Activated CD4-positive, alpha-beta T cell treated with anti-CD3 and anti-CD28 coated beads, Interleukin-2, amount 10 ng/mL, durations not matched to agents 7 days and 5 days (primary cell): ENCODE measurements at regions not wholly inside any gene's neighbourhood (a gene's known extent, or its start where the extent isn't known, plus 50 kb on each side); places are given as distances from the start of the nearest gene placed in this dataset.

Experiments
- CTCF ChIA-PET: fragments of 350-600 bp; sonication (Branson Sonifier 250); formaldehyde crosslinking; loops from one replicate; lab custom pipeline; 2021; ENCODE audit warnings: antibody characterized with exemption; lab: Charles Lee
- POLR2A ChIA-PET: fragments of 350-600 bp; sonication (Branson Sonifier 250); formaldehyde crosslinking; loops from one replicate; lab custom pipeline; 2021; ENCODE audit warnings: antibody characterized with exemption; lab: Charles Lee
- DNase-seq: peaks from one replicate; pipeline ENCODE4 v3.0.0-alpha.2; 2020
- H3K27ac Mint-ChIP-seq: one replicate; pipeline ENCODE4 v1.8.0; 2021; ENCODE audit warnings: mild to moderate bottlenecking, moderate library complexity, mixed read lengths
- H3K27me3 Mint-ChIP-seq: one replicate; pipeline ENCODE4 v1.8.0; 2021; ENCODE audit warnings: mixed read lengths
- H3K36me3 Mint-ChIP-seq: one replicate; pipeline ENCODE4 v1.8.0; 2021; ENCODE audit warnings: low read depth, mixed read lengths
- H3K4me1 Mint-ChIP-seq: one replicate; pipeline ENCODE4 v1.8.0; 2021; ENCODE audit warnings: mixed read lengths
- H3K4me3 Mint-ChIP-seq: one replicate; pipeline ENCODE4 v1.8.0; 2021; ENCODE audit warnings: mild to moderate bottlenecking, moderate library complexity, mixed read lengths
- H3K9me3 Mint-ChIP-seq: one replicate; pipeline ENCODE4 v1.8.0; 2021; ENCODE audit warnings: mixed read lengths

DNA sequence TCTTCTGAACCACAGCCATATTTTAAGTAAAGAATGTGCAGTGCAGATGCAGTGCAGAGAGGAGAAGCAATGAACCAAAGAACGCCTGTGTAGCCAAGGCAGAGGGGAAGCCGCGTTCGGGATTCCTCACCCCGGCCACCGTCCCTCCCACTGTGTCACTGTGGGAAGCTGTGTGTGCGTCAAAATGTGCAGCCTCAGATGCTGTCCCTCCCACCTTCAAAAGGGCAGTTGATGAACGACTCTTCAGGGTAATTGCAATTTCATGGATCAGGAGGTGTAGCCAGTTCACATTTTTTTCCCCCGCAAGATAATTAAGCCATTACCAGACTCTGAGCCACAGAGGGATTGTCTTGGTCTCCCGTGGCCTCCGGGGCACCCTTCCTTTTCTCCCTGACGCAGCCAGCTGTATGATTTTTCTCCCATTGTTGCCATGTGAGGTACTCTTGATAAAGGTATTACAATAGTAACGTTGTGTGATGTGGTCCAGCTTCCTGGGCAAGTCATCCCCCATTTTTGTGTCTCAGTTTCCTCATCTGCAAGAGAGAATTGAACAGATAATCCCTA is 190.0 kb downstream of the FOXL1 start:
- Mint-ChIP-seq H3K27ac (no peak overlapping the region), H3K4me1 (no peaks in the 10 kb centered on the region), H3K9me3 (no peaks in the 10 kb centered on the region), H3K27me3 (no peaks in the 10 kb centered on the region), H3K36me3 (no peaks in the 10 kb centered on the region), H3K4me3 (no peak overlapping the region)
- POLR2A ChIA-PET, result no interaction called here
- CTCF ChIA-PET, result no interaction called here
- DNase-seq, result no peak

DNA sequence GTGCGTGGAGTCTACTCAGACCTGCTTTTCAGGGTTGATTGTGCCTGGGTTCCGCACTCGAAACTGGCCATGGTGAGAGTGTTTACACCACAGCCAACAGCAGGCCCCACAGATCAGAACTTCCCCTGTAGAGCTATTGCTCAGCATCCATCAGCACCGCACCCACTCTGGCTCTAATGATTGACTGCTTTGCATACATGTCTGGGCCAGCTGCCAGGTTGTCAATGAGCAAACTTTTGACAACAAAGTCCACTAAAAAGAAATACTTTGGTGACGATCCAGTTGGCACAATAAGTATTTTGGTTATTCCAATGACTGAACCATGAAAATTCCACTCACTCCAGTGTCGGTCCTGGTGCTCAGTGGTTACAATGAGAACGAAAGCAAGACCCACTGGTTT is 190.7 kb downstream of the FOXL1 start:
- Mint-ChIP-seq H3K27me3 (no peaks in the 10 kb centered on the region), H3K9me3 (no peaks in the 10 kb centered on the region), H3K4me3 (no peak overlapping the region), H3K4me1 (no peaks in the 10 kb centered on the region), H3K27ac (no peak overlapping the region), H3K36me3 (no peaks in the 10 kb centered on the region)
- CTCF ChIA-PET, result no interaction called here
- DNase-seq, result no peak
- POLR2A ChIA-PET, result no interaction called here

GRCh38 chr16:86771506-86772460 is 193.4 kb downstream of the FOXL1 start:
- Mint-ChIP-seq H3K4me3 (no peak overlapping the region), H3K4me1 (no peaks in the 10 kb centered on the region), H3K27me3 (no peaks in the 10 kb centered on the region), H3K27ac (no peak overlapping the region), H3K36me3 (no peaks in the 10 kb centered on the region), H3K9me3 (no peaks in the 10 kb centered on the region)
- ChIA-PET CTCF (no interaction called here), POLR2A (no interaction called here)
- no peak for DNase-seq

- ChIA-PET CTCF (no interaction called here), POLR2A (no interaction called here)
- Mint-ChIP-seq H3K4me3 (no peak overlapping the region), H3K27me3 (no peaks in the 10 kb centered on the region), H3K36me3 (no peaks in the 10 kb centered on the region), H3K4me1 (no peaks in the 10 kb centered on the region), H3K27ac (no peak overlapping the region), H3K9me3 (no peaks in the 10 kb centered on the region)
- DNase-seq, result no peak
Observed at GRCh38 chr16:86772671-86773353, 194.5 kb downstream of the FOXL1 start.

DNA sequence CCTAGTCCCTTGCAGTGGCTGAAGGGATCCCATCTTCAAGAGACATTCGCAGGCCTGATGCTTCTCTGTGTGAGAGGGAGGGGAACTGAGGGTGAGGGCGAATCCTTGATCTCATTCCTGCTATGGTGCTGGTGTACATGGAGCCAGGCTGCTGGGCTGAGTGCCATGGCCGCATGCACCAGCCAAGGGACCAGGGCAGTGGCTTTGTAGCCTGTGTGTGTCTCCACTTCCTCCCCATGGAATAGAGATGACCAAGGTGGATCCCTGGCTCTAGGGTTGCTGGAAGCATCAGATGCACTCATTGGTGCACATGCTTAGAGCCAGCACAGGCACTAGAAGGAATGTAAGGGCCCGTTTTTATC is 195.0 kb downstream of the FOXL1 start:
- Mint-ChIP-seq H3K9me3 (no peaks in the 10 kb centered on the region), H3K36me3 (no peaks in the 10 kb centered on the region), H3K27ac (no peak overlapping the region), H3K27me3 (no peaks in the 10 kb centered on the region), H3K4me1 (no peaks in the 10 kb centered on the region), H3K4me3 (no peak overlapping the region)
- no peak for DNase-seq
- CTCF ChIA-PET, result no interaction called here
- POLR2A ChIA-PET, result no interaction called here

DNA sequence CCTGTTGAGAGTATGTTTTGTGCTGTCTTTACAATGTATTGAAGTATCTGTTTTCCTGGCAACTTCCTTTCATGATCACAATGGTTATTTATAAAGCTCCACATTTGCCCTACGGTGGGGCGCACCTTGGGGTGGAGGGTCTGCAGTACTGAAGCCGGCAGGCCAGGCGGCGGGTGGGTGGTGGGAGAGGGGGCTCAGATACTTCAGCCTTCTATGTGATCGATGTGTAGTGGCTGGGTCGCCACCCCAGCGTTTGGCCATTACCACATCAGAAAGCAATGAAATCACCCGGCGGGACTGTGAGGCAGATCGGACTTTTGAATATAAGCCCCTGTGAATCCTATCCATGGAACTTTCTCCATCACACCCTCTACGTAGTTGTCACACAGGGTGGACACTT is 196.6 kb downstream of the FOXL1 start:
- H3K27ac Mint-ChIP-seq, result no peak overlapping the region
- no peaks in the 10 kb centered on the region for H3K4me1 Mint-ChIP-seq
- H3K36me3 Mint-ChIP-seq, result no peaks in the 10 kb centered on the region
- DNase-seq, result no peak
- POLR2A ChIA-PET, result no interaction called here
- no peaks in the 10 kb centered on the region for H3K27me3 Mint-ChIP-seq
- H3K4me3 Mint-ChIP-seq, result no peak overlapping the region
- CTCF ChIA-PET, result no interaction called here
- H3K9me3 Mint-ChIP-seq, result no peaks in the 10 kb centered on the region

DNA sequence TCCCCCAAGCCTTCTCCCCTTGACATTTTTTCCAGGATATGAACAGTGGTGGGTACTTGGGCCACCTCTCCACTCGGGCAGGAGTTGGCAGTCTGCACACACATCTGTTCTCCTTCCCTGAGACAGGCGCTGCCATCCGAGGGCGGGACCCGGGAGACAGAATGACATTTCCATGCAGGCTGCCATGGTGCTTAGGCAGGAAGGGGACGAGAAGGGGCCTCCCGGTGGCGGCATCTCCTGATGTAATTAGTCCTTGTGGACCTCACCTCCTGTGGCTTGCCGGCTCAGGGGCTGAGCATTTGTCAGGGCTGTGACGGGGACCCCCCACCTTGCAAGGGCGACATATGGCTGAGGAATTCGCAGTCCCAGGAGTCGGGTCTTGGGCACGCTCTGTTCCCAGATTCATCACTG is 197.2 kb downstream of the FOXL1 start:
- Mint-ChIP-seq H3K36me3 (no peaks in the 10 kb centered on the region), H3K4me3 (no peak overlapping the region), H3K27ac (no peak overlapping the region), H3K9me3 (no peaks in the 10 kb centered on the region), H3K4me1 (no peaks in the 10 kb centered on the region), H3K27me3 (no peaks in the 10 kb centered on the region)
- ChIA-PET POLR2A (no interaction called here), CTCF (no interaction called here)
- no peak for DNase-seq

DNA sequence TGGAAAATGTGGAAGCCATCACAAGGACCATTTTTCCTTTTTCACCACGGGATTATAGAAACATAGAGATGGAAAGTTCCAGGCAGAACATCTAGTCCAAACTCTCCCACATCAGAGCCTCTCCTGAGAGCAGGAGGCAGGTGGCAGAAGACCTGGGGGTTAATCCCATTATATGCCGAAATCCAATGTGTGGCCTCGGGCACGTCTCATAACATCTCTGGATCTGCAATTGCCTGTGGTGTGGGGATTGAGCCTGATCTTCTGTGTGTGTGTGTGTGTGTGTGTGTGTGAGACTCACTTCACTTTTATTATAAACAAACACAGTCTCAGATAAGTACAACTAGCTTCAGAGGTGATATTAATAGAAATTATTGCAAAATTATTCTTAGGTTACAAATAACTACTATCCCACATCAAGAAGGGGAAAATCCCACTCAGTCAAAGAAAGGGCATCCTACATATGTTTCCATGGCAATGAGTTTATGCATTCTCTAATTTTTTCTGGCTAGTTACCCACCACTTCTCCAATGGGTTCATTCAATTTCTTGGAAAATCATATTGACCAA is 199.1 kb downstream of the FOXL1 start:
- Mint-ChIP-seq H3K4me3 (no peak overlapping the region), H3K27ac (no peak overlapping the region), H3K4me1 (no peaks in the 10 kb centered on the region), H3K27me3 (no peaks in the 10 kb centered on the region), H3K36me3 (no peaks in the 10 kb centered on the region), H3K9me3 (no peaks in the 10 kb centered on the region)
- POLR2A ChIA-PET, result no interaction called here
- DNase-seq, result no peak
- CTCF ChIA-PET, result no interaction called here

DNA sequence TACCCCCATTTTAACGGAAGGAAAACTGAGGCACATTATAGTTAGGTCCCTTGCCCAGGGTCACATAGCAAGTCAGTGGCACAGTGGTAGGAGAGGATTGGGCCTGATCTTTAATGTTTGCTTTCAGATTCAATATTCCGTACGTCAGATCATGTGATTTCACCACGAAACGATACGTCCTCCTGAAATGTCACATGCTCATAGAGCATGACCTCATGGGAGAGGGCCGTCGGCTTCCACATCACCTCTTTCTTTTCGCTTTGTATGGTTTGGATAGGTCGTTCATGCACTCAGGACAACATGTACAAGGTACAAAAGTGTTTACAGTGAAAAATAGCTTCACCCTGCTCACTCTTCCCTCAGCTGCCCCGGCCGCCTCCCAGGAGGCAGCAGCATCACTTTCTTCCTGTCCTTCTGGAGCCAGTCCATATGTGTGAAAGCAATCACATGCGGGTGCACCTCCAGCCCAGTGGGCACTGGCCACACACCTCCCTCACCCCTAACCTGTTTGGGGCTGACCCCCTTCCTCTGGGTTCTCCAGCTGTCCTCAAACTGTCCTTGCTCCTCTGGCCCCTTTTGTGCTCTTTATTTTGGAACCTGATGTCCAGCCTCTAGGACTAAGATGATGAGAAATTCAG is 199.9 kb downstream of the FOXL1 start:
- Mint-ChIP-seq H3K4me1 (no peaks in the 10 kb centered on the region), H3K27me3 (no peaks in the 10 kb centered on the region), H3K36me3 (no peaks in the 10 kb centered on the region), H3K27ac (no peak overlapping the region), H3K9me3 (no peaks in the 10 kb centered on the region), H3K4me3 (no peak overlapping the region)
- ChIA-PET POLR2A (no interaction called here), CTCF (no interaction called here)
- no peak for DNase-seq

DNA sequence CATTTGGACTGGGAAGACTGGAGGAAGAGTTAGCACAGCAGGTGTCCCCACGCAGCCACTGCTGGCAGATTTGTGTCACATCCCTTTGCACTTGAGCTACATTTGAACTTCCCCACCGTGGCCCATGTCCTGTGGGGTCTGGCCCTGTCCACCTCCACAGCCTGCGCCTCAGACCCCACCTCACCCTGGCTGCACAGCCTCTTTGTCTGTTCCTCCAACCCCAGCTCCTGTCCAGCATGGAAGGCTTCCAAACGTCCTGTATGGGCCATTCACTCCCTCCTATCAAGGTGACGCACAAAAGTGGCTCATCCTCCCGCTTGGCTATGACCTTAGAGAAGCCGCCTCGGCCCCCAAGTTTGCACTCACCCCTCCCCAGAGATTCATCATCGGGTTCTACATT is 200.6 kb downstream of the FOXL1 start:
- H3K4me1 Mint-ChIP-seq, result no peaks in the 10 kb centered on the region
- H3K27ac Mint-ChIP-seq, result no peak overlapping the region
- no peaks in the 10 kb centered on the region for H3K9me3 Mint-ChIP-seq
- H3K36me3 Mint-ChIP-seq, result no peaks in the 10 kb centered on the region
- DNase-seq, result no peak
- no peak overlapping the region for H3K4me3 Mint-ChIP-seq
- ChIA-PET CTCF (no interaction called here), POLR2A (no interaction called here)
- H3K27me3 Mint-ChIP-seq, result no peaks in the 10 kb centered on the region

GRCh38 chr16:86781046-86781445 is 202.7 kb downstream of the FOXL1 start:
- no peak for DNase-seq
- H3K36me3 Mint-ChIP-seq, result no peaks in the 10 kb centered on the region
- no peak overlapping the region for H3K4me3 Mint-ChIP-seq
- CTCF ChIA-PET, result no interaction called here
- no peaks in the 10 kb centered on the region for H3K27me3 Mint-ChIP-seq
- no peaks in the 10 kb centered on the region for H3K4me1 Mint-ChIP-seq
- POLR2A ChIA-PET, result no interaction called here
- H3K27ac Mint-ChIP-seq, result no peak overlapping the region
- no peaks in the 10 kb centered on the region for H3K9me3 Mint-ChIP-seq

- DNase-seq, result no peak
- Mint-ChIP-seq H3K27ac (no peak overlapping the region), H3K27me3 (peaks cover 3% of the 10 kb centered on the region), H3K4me3 (no peak overlapping the region), H3K4me1 (no peaks in the 10 kb centered on the region), H3K36me3 (no peaks in the 10 kb centered on the region), H3K9me3 (no peaks in the 10 kb centered on the region)
- ChIA-PET CTCF (interaction anchor here (0.7 kb wide), 1 partner anchor 12 kb away, joined by 3 read pairs; no protein-coding TSS in a partner anchor), POLR2A (no interaction called here)
Observed at GRCh38 chr16:86783636-86784626, 205.6 kb downstream of the FOXL1 start.
